Caco-2 (cell line): ENCODE measurements at regions not wholly inside any gene's neighbourhood (a gene's known extent, or its start where the extent isn't known, plus 50 kb on each side); places are given as distances from the start of the nearest gene placed in this dataset.

Experiments
- BruUV-seq: library from RNA; stranded (reverse); fragments of 400-500 nt; replicated peaks from 2 replicates; lab custom pipeline; 2021; lab: Mats Ljungman, UMichigan
- CTCF ChIA-PET: fragments of 300-600 bp; sonication (Branson Sonifier 250); formaldehyde crosslinking; loops from one replicate; lab custom pipeline; 2022; ENCODE audit warnings: antibody characterized with exemption; lab: Charles Lee
- POLR2A ChIA-PET: fragments of 300-600 bp; sonication (Branson Sonifier 250); formaldehyde crosslinking; loops from one replicate; lab custom pipeline; 2022; ENCODE audit warnings: antibody characterized with exemption; lab: Charles Lee
- DNase-seq, 2 experiments: peaks; one replicate each; pipeline versions ENCODE4 v3.0.0 to v3.0.0-alpha.2; 2020 to 2022
- H3K27me3 ChIP-seq: replicated peaks from 2 replicates; pipeline ENCODE4 v1.6.0; 2011; ENCODE audit warnings: low read length; ENCODE audit not compliant: control insufficient read depth, insufficient read depth
- H3K36me3 ChIP-seq: 2 replicates; pipeline ENCODE4 v1.5.1; 2011; ENCODE audit warnings: low read length; ENCODE audit not compliant: control insufficient read depth, insufficient read depth
- H3K4me1 ChIP-seq: fragments of 250-450 bp; sonication (Bioruptor Pico); 2 replicates; pipeline ENCODE4 v1.5.1; 2020; ENCODE audit warnings: mild to moderate bottlenecking
- H3K4me3 ChIP-seq: 2 replicates; pipeline ENCODE4 v1.5.1; 2011; ENCODE audit warnings: low read depth, mild to moderate bottlenecking, control low read depth, low read length
- H3K9me3 ChIP-seq: fragments of 250-450 bp; sonication (Bioruptor Pico); 2 replicates; pipeline ENCODE4 v1.5.1; 2020; ENCODE audit warnings: mild to moderate bottlenecking, moderate library complexity
- H3K27ac Mint-ChIP-seq: one replicate; pipeline ENCODE4 v1.8.0; 2022; ENCODE audit warnings: mixed read lengths; ENCODE audit not compliant: unreplicated experiment
- H3K27me3 Mint-ChIP-seq: one replicate; pipeline ENCODE4 v1.8.0; 2022; ENCODE audit warnings: mixed read lengths; ENCODE audit not compliant: insufficient read depth, unreplicated experiment
- H3K36me3 Mint-ChIP-seq: one replicate; pipeline ENCODE4 v1.8.0; 2022; ENCODE audit warnings: mild to moderate bottlenecking, mixed read lengths; ENCODE audit not compliant: insufficient read depth, unreplicated experiment
- H3K4me1 Mint-ChIP-seq: one replicate; pipeline ENCODE4 v1.8.0; 2022; ENCODE audit warnings: low read depth, mixed read lengths; ENCODE audit not compliant: unreplicated experiment
- H3K4me3 Mint-ChIP-seq: one replicate; pipeline ENCODE4 v1.8.0; 2022; ENCODE audit warnings: mild to moderate bottlenecking, moderate library complexity, mixed read lengths; ENCODE audit not compliant: unreplicated experiment
- H3K9me3 Mint-ChIP-seq: one replicate; pipeline ENCODE4 v1.8.0; 2022; ENCODE audit warnings: mixed read lengths; ENCODE audit not compliant: unreplicated experiment
- CTCF ChIP-seq, 2 experiments: fragments of 200-600 bp in 1 of 2; IDR thresholded peaks; 1 replicate in 1 of 2; 2 replicates in 1 of 2; pipeline versions ENCODE4 v1.5.1 to v1.8.0; 2011 to 2022; ENCODE audit warnings: antibody characterized with exemption in 1 of 2, control low read depth in 1 of 2, inconsistent platforms in 1 of 2, low read depth in 1 of 2, low read length in 1 of 2, mild to moderate bottlenecking in 1 of 2, moderate library complexity in 1 of 2; ENCODE audit not compliant: insufficient read depth in 1 of 2, severe bottlenecking in 1 of 2, unreplicated experiment in 1 of 2
- intact Hi-C: fragments of 100-400 bp; cut with micrococcal nuclease; formaldehyde crosslinking; loops from one replicate; pipeline ENCODE4 v1.10.0; 2022; ENCODE audit not compliant: unreplicated experiment

- Histone ChIP-seq H3K36me3 (no peaks in the 10 kb centered on the region), H3K4me1 (no peaks in the 10 kb centered on the region), H3K4me3 (no peak overlapping the region), H3K9me3 (no peaks in the 10 kb centered on the region; the same call in 1 of the 2 replicates), H3K27me3 (no peaks in the 10 kb centered on the region)
- Mint-ChIP-seq H3K27ac (no peak overlapping the region), H3K36me3 (no peaks in the 10 kb centered on the region), H3K4me3 (no peak overlapping the region), H3K9me3 (no peaks in the 10 kb centered on the region), H3K4me1 (no peaks in the 10 kb centered on the region), H3K27me3 (no peaks in the 10 kb centered on the region)
- no peak for DNase-seq
- intact Hi-C loops: no loop called here
- CTCF ChIA-PET: no interaction called here
- POLR2A ChIA-PET: no interaction called here
- no TSS peak for BruUV-seq
- TF ChIP-seq CTCF (IDR thresholded peaks at IDR 0.05; ENCODE audit: insufficient read depth in 1 of 2, low read depth in 1 of 2, low read length in 1 of 2, severe bottlenecking in 1 of 2, unreplicated experiment in 1 of 2): no peak
Observed at GRCh38 chr7:108890862-108891261, 321.2 kb downstream of the DNAJB9 start.

- Mint-ChIP-seq H3K9me3 (no peaks in the 10 kb centered on the region), H3K4me1 (no peaks in the 10 kb centered on the region), H3K4me3 (no peak overlapping the region), H3K27me3 (peaks cover 2% of the 10 kb centered on the region), H3K27ac (no peak overlapping the region), H3K36me3 (no peaks in the 10 kb centered on the region)
- H3K4me3 ChIP-seq: no peak overlapping the region
- no peaks in the 10 kb centered on the region for H3K27me3 ChIP-seq
- no peaks in the 10 kb centered on the region for H3K4me1 ChIP-seq
- POLR2A ChIA-PET: no interaction called here
- TF ChIP-seq CTCF (IDR thresholded peaks at IDR 0.05; ENCODE audit: insufficient read depth in 1 of 2, low read depth in 1 of 2, low read length in 1 of 2, severe bottlenecking in 1 of 2, unreplicated experiment in 1 of 2): no peak
- no peaks in the 10 kb centered on the region for H3K9me3 ChIP-seq
- no peaks in the 10 kb centered on the region for H3K36me3 ChIP-seq
- intact Hi-C loops: no loop called here
- no peak for DNase-seq
- no TSS peak for BruUV-seq
- CTCF ChIA-PET: no interaction called here
Observed at GRCh38 chr7:108908456-108908855, 338.8 kb downstream of the DNAJB9 start.

- DNase-seq: no peak
- no peaks in the 10 kb centered on the region for H3K27me3 ChIP-seq
- H3K4me1 Mint-ChIP-seq: peaks cover under 1% of the 10 kb centered on the region
- H3K27ac Mint-ChIP-seq: no peak overlapping the region
- no peaks in the 10 kb centered on the region for H3K36me3 Mint-ChIP-seq
- peaks cover 11% of the 10 kb centered on the region for H3K9me3 Mint-ChIP-seq
- no peak overlapping the region for H3K4me3 ChIP-seq
- H3K9me3 ChIP-seq: no peaks in the 10 kb centered on the region
- CTCF ChIA-PET: no interaction called here
- no peaks in the 10 kb centered on the region for H3K4me1 ChIP-seq
- no TSS peak for BruUV-seq
- POLR2A ChIA-PET: no interaction called here
- TF ChIP-seq CTCF (IDR thresholded peaks at IDR 0.05; ENCODE audit: insufficient read depth in 1 of 2, low read depth in 1 of 2, low read length in 1 of 2, severe bottlenecking in 1 of 2, unreplicated experiment in 1 of 2): no peak
- peaks cover 2% of the 10 kb centered on the region for H3K27me3 Mint-ChIP-seq
- no peak overlapping the region for H3K4me3 Mint-ChIP-seq
- no peaks in the 10 kb centered on the region for H3K36me3 ChIP-seq
- intact Hi-C loops: no loop called here
Observed at GRCh38 chr7:108911016-108911415, 341.3 kb downstream of the DNAJB9 start.
